ENCODE measurements at regions not wholly inside any gene's neighbourhood (a gene's known extent, or its start where the extent isn't known, plus 50 kb on each side); places are given as distances from the start of the nearest gene placed in this dataset.

GRCh38 chr20:6604179-6604578, 163.3 kb upstream of the BMP2 start:
- ChIA-PET POLR2A (no interaction called here), CTCF (interaction anchor here (0.7 to 1.4 kb wide), 2 partner anchors 93 to 1333 kb away, joined by 3 read pairs; no protein-coding TSS in a partner anchor)
- no peak for DNase-seq (ENCODE audit: low read depth, low spot score)
- no peak overlapping the region for H3K4me3 ChIP-seq (ENCODE audit: low read depth, low read length)
- TF ChIP-seq, protein P1, sequence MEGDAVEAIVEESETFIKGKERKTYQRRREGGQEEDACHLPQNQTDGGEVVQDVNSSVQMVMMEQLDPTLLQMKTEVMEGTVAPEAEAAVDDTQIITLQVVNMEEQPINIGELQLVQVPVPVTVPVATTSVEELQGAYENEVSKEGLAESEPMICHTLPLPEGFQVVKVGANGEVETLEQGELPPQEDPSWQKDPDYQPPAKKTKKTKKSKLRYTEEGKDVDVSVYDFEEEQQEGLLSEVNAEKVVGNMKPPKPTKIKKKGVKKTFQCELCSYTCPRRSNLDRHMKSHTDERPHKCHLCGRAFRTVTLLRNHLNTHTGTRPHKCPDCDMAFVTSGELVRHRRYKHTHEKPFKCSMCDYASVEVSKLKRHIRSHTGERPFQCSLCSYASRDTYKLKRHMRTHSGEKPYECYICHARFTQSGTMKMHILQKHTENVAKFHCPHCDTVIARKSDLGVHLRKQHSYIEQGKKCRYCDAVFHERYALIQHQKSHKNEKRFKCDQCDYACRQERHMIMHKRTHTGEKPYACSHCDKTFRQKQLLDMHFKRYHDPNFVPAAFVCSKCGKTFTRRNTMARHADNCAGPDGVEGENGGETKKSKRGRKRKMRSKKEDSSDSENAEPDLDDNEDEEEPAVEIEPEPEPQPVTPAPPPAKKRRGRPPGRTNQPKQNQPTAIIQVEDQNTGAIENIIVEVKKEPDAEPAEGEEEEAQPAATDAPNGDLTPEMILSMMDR (IDR thresholded peaks at IDR 0.05; ENCODE audit: insufficient read depth, low read length, missing control alignments): no peak

GRCh38 chr20:6599876-6600735, 167.4 kb upstream of the BMP2 start:
- POLR2A ChIA-PET: no interaction called here

DNA sequence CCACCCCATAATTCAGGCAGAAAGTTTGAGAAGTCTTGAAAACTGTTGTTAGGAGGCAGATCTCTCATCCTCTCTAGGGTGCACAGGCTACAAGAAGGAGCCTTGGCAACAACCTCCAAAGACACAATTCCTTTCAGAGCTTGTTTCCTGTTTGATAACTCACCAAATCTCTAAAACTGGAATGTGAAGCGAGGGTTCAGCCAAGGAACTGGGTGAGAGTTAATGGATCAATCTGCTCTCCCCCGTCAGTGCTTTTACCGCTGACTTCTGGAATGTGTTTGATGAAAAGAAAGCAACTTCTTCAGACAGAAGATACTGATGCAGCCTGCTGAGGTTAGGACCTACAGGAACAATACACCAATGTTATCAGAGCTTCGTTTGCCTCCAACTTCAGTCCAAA, 171.8 kb upstream of the BMP2 start:
- TF ChIP-seq, protein P1 (IDR thresholded peaks at IDR 0.05; ENCODE audit: insufficient read depth, low read length, missing control alignments): no peak
- CTCF ChIA-PET: interaction anchor here (2.3 to 2.4 kb wide), 2 partner anchors 12 to 170 kb away, joined by 6 to 10 read pairs; no protein-coding TSS in a partner anchor
- DNase-seq (ENCODE audit: low read depth, low spot score): no peak
- no peak overlapping the region for H3K4me3 ChIP-seq (ENCODE audit: low read depth, low read length)
- POLR2A ChIA-PET: no interaction called here

More at GRCh38 chr20:6599876-6600735, 167.4 kb upstream of the BMP2 start:
- TF ChIP-seq, protein P1 (IDR thresholded peaks at IDR 0.05; ENCODE audit: insufficient read depth, low read length, missing control alignments): no peak
- no peak overlapping the region for H3K4me3 ChIP-seq (ENCODE audit: low read depth, low read length)
- no peak for DNase-seq (ENCODE audit: low read depth, low spot score)
- CTCF ChIA-PET: interaction anchor here (2.5 kb wide), 1 partner anchor 17 kb away, joined by 11 read pairs; no protein-coding TSS in a partner anchor

- ChIA-PET CTCF (interaction anchor here (1.3 kb wide), 1 partner anchor 8 kb away, joined by 6 read pairs; no protein-coding TSS in a partner anchor), POLR2A (no interaction called here)
- TF ChIP-seq, protein P1 (IDR thresholded peaks at IDR 0.05; ENCODE audit: insufficient read depth, low read length, missing control alignments): no peak
- DNase-seq (ENCODE audit: low read depth, low spot score): no peak
- no peak overlapping the region for H3K4me3 ChIP-seq (ENCODE audit: low read depth, low read length)
These were observed 176.4 kb upstream of the BMP2 start for GRCh38 chr20:6590891-6591637.

GRCh38 chr20:6588296-6588695, 179.2 kb upstream of the BMP2 start:
- TF ChIP-seq, protein P1 (IDR thresholded peaks at IDR 0.05; ENCODE audit: insufficient read depth, low read length, missing control alignments): no peak
- POLR2A ChIA-PET: no interaction called here
- CTCF ChIA-PET: no interaction called here
- H3K4me3 ChIP-seq (ENCODE audit: low read depth, low read length): no peak overlapping the region
- no peak for DNase-seq (ENCODE audit: low read depth, low spot score)

Measured in AG04449 (cell line).